Liver (tissue), 8 donors: ENCODE measurements at regions not wholly inside any gene's neighbourhood (a gene's known extent, or its start where the extent isn't known, plus 50 kb on each side); places are given as distances from the start of the nearest gene placed in this dataset.

Source experiments
- DNase-seq: peaks from one replicate; pipeline ENCODE4 v3.0.0-alpha.2; 2017; ENCODE audit warnings: low spot score
- H3K27ac ChIP-seq, 2 donors: one replicate each; pipeline ENCODE4 v1.7.0; 2013; ENCODE audit warnings: inconsistent platforms in 2 of 2, low read length in 2 of 2, control low read depth in 1 of 2, low read depth in 1 of 2, mild to moderate bottlenecking in 1 of 2
- H3K27me3 ChIP-seq, 4 donors: one replicate each; pipeline versions ENCODE4 v1.6.1 to v1.7.0; 2013; ENCODE audit warnings: low read length in 3 of 4, inconsistent platforms in 1 of 4, mild to moderate bottlenecking in 1 of 4, moderate library complexity in 1 of 4; ENCODE audit not compliant: control insufficient read depth in 4 of 4, insufficient read depth in 4 of 4
- H3K36me3 ChIP-seq, 4 donors: one replicate each; pipeline versions ENCODE4 v1.6.1 to v1.7.0; 2013; ENCODE audit warnings: low read length in 3 of 4, mild to moderate bottlenecking in 3 of 4, low read depth in 1 of 4, moderate library complexity in 1 of 4; ENCODE audit not compliant: control insufficient read depth in 4 of 4, insufficient read depth in 3 of 4
- H3K4me1 ChIP-seq, 4 donors: one replicate each; pipeline versions ENCODE4 v1.6.1 to v1.7.0; 2013; ENCODE audit warnings: low read length in 3 of 4, mild to moderate bottlenecking in 3 of 4, moderate library complexity in 1 of 4; ENCODE audit not compliant: control insufficient read depth in 4 of 4, insufficient read depth in 4 of 4
- H3K4me3 ChIP-seq, 3 donors: one replicate each; pipeline versions ENCODE4 v1.6.1 to v1.7.0; 2013; ENCODE audit warnings: low read length in 3 of 3, control low read depth in 1 of 3, low read depth in 1 of 3, mild to moderate bottlenecking in 1 of 3
- H3K9ac ChIP-seq, 2 donors: one replicate each; pipeline ENCODE4 v1.7.0; 2013; ENCODE audit warnings: low read length in 2 of 2, mild to moderate bottlenecking in 2 of 2, moderate library complexity in 2 of 2, control low read depth in 1 of 2, low read depth in 1 of 2
- H3K9me3 ChIP-seq, 4 donors: one replicate each; pipeline versions ENCODE4 v1.6.1 to v1.7.0; 2013; ENCODE audit warnings: low read length in 3 of 4; ENCODE audit not compliant: control insufficient read depth in 4 of 4
- ATF3 ChIP-seq: IDR thresholded peaks from 2 replicates; pipeline ENCODE4 v1.6.1; 2016; ENCODE audit warnings: antibody characterized with exemption
- EGR1 ChIP-seq, 2 donors: IDR thresholded peaks; 2 replicates each; pipeline ENCODE4 v1.6.1; 2016 to 2018; ENCODE audit warnings: antibody characterized with exemption in 2 of 2, low read depth in 2 of 2
- FOXA1 ChIP-seq: IDR thresholded peaks from 2 replicates; pipeline ENCODE4 v1.6.1; 2016; ENCODE audit warnings: antibody characterized with exemption
- FOXA2 ChIP-seq: IDR thresholded peaks from 2 replicates; pipeline ENCODE4 v1.6.1; 2016; ENCODE audit warnings: antibody characterized with exemption
- GABPA ChIP-seq, 2 donors: IDR thresholded peaks in 1 of 2; conservative IDR thresholded peaks in 1 of 2; 2 replicates each; pipeline ENCODE4 v1.6.1; 2016; ENCODE audit warnings: antibody characterized with exemption in 2 of 2, mild to moderate bottlenecking in 1 of 2, moderate library complexity in 1 of 2
- HNF4A ChIP-seq, 2 donors: conservative IDR thresholded peaks; 2 replicates each; pipeline ENCODE4 v1.6.1; 2016; ENCODE audit warnings: antibody characterized with exemption in 2 of 2, mild to moderate bottlenecking in 2 of 2
- HNF4G ChIP-seq: IDR thresholded peaks from 2 replicates; pipeline ENCODE4 v1.6.1; 2016; ENCODE audit warnings: antibody characterized with exemption
- JUND ChIP-seq, 2 donors: IDR thresholded peaks; 2 replicates each; pipeline ENCODE4 v1.6.1; 2016; ENCODE audit warnings: antibody characterized with exemption in 2 of 2
- NR2F2 ChIP-seq: IDR thresholded peaks from 2 replicates; pipeline ENCODE4 v1.6.1; 2016; ENCODE audit warnings: antibody characterized with exemption
- RAD21 ChIP-seq, 2 donors: IDR thresholded peaks; 2 replicates each; pipeline ENCODE4 v1.6.1; 2016; ENCODE audit warnings: antibody characterized with exemption in 2 of 2, mild to moderate bottlenecking in 2 of 2
- REST ChIP-seq: IDR thresholded peaks from 2 replicates; pipeline ENCODE4 v1.6.1; 2016; ENCODE audit warnings: antibody characterized with exemption, mild to moderate bottlenecking
- RXRA ChIP-seq, 2 donors: IDR thresholded peaks; 2 replicates each; pipeline ENCODE4 v1.6.1; 2017 to 2018; ENCODE audit warnings: antibody characterized with exemption in 2 of 2, mild to moderate bottlenecking in 1 of 2
- SP1 ChIP-seq: IDR thresholded peaks from 2 replicates; pipeline ENCODE4 v1.6.1; 2018; ENCODE audit warnings: antibody characterized with exemption, mild to moderate bottlenecking
- TAF1 ChIP-seq: conservative IDR thresholded peaks from 2 replicates; pipeline ENCODE4 v1.6.1; 2016; ENCODE audit warnings: antibody characterized with exemption, mild to moderate bottlenecking
- YY1 ChIP-seq: IDR thresholded peaks from 2 replicates; pipeline ENCODE4 v1.6.1; 2016; ENCODE audit warnings: antibody characterized with exemption, mild to moderate bottlenecking
- ZBTB33 ChIP-seq: IDR thresholded peaks from 2 replicates; pipeline ENCODE4 v1.6.1; 2016; ENCODE audit warnings: antibody characterized with exemption
- WGBS: extraction: QIAGEN DNeasy Blood & Tissue Kit; methylation state at CpG from one replicate; pipeline ENCODE4 v1.1.7; 2013; 5-methylcytosine and 5-hydroxymethylcytosine counted together
- TF ChIP-seq, protein P1 (sequence below): fragments of 150-350 bp; IDR thresholded peaks from 2 replicates; pipeline ENCODE4 v1.5.1; 2017; ENCODE audit warnings: improper control_type of control experiment, low read depth, low read length; ENCODE audit not compliant: missing input control
- TF ChIP-seq, protein P2 (sequence below): IDR thresholded peaks from 2 replicates; pipeline ENCODE4 v1.6.1; 2016; ENCODE audit warnings: antibody characterized with exemption
- donor health status: healthy.
- donor health status: healthy.
- donor health status: healthy.
- donor health status: healthy.
- donor health status: healthy.

DNA sequence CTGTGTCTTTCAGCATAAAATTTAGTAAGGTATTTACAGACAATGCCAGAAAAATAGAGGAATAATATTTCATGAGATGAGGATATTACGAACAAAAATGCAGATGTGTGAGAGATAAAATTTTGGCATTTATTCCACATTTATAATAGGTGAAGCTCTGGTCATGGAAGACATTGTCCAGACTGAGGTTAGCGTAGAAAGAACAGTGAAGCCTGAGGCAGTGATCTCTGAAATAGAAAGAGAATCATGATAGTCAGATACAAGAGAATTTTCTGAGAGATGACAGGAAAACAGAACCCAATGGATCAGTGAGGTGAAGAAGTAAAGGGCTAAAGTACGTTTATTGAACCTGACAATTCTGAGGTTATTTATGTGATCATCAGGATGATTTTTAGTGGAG is 1155.9 kb upstream of the GJE1 start:
- Histone ChIP-seq H3K4me3 (no peak overlapping the region), H3K9ac (no peak overlapping the region), H3K9me3 (no peaks in the 10 kb centered on the region), H3K36me3 (no peaks in the 10 kb centered on the region), H3K4me1 (no peaks in the 10 kb centered on the region), H3K27me3 (no peaks in the 10 kb centered on the region), H3K27ac (no peak overlapping the region)
- DNase-seq: no peak
- WGBS: 75% methylated on average over 3 of the region's 3 CpGs
- TF ChIP-seq FOXA2: no peak
- TF ChIP-seq, protein P1, sequence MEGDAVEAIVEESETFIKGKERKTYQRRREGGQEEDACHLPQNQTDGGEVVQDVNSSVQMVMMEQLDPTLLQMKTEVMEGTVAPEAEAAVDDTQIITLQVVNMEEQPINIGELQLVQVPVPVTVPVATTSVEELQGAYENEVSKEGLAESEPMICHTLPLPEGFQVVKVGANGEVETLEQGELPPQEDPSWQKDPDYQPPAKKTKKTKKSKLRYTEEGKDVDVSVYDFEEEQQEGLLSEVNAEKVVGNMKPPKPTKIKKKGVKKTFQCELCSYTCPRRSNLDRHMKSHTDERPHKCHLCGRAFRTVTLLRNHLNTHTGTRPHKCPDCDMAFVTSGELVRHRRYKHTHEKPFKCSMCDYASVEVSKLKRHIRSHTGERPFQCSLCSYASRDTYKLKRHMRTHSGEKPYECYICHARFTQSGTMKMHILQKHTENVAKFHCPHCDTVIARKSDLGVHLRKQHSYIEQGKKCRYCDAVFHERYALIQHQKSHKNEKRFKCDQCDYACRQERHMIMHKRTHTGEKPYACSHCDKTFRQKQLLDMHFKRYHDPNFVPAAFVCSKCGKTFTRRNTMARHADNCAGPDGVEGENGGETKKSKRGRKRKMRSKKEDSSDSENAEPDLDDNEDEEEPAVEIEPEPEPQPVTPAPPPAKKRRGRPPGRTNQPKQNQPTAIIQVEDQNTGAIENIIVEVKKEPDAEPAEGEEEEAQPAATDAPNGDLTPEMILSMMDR: no peak
- no peak for TF ChIP-seq NR2F2
- TF ChIP-seq TAF1: no peak
- TF ChIP-seq ATF3: no peak
- no peak for TF ChIP-seq FOXA1
- TF ChIP-seq YY1: no peak
- TF ChIP-seq RAD21 (IDR thresholded peaks at IDR 0.05): no peak
- no peak for TF ChIP-seq RXRA (IDR thresholded peaks at IDR 0.05)
- TF ChIP-seq HNF4A (conservative IDR thresholded peaks at IDR 0.05): no peak
- no peak for TF ChIP-seq JUND (IDR thresholded peaks at IDR 0.05)
- no peak for TF ChIP-seq SP1
- TF ChIP-seq REST: no peak
- no peak for TF ChIP-seq EGR1 (IDR thresholded peaks at IDR 0.05; ENCODE audit: low read depth in 2 of 2)
- no peak for TF ChIP-seq HNF4G
- no peak for TF ChIP-seq ZBTB33
- TF ChIP-seq, protein P2, sequence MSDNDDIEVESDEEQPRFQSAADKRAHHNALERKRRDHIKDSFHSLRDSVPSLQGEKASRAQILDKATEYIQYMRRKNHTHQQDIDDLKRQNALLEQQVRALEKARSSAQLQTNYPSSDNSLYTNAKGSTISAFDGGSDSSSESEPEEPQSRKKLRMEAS: no peak
- no peak for TF ChIP-seq GABPA (IDR thresholded peaks at IDR 0.05 in 1 of 2, conservative IDR thresholded peaks at IDR 0.05 in 1 of 2)
